Stomach (tissue), 8 donors: ENCODE measurements at regions not wholly inside any gene's neighbourhood (a gene's known extent, or its start where the extent isn't known, plus 50 kb on each side); places are given as distances from the start of the nearest gene placed in this dataset.

Source experiments
- DNase-seq, 2 donors: peaks; one replicate each; pipeline versions ENCODE4 v3.0.0 to v3.0.0-alpha.2; 2013 to 2019
- H3K27ac ChIP-seq, 5 donors: fragments of 200-600 bp in 4 of 5; sonication (generic) in 4 of 5; one replicate each; pipeline ENCODE4 v1.5.1; 2013 to 2019; ENCODE audit warnings: mild to moderate bottlenecking in 1 of 5, moderate library complexity in 1 of 5
- H3K27me3 ChIP-seq, 3 donors: fragments of 200-600 bp; sonication (generic); one replicate each; pipeline ENCODE4 v1.5.1; 2017 to 2019; ENCODE audit warnings: mixed run types in 1 of 3
- H3K36me3 ChIP-seq, 4 donors: fragments of 200-600 bp; sonication (generic); 1 replicate in 3 of 4; 2 replicates in 1 of 4; pipeline ENCODE4 v1.5.1; 2016 to 2019
- H3K4me1 ChIP-seq, 4 donors: fragments of 200-600 bp; sonication (generic); one replicate each; pipeline ENCODE4 v1.5.1; 2016 to 2019
- H3K4me3 ChIP-seq, 4 donors: fragments of 200-600 bp; sonication (generic) in 3 of 4; one replicate each; pipeline ENCODE4 v1.5.1; 2016 to 2019; ENCODE audit warnings: mild to moderate bottlenecking in 1 of 4
- H3K9me3 ChIP-seq, 4 donors: fragments of 200-600 bp; sonication (generic); one replicate each; pipeline ENCODE4 v1.5.1; 2016 to 2019
- EP300 ChIP-seq: sonication (generic); formaldehyde crosslinking; IDR thresholded peaks from one replicate; pipeline ENCODE4 v1.6.1; 2017; ENCODE audit warnings: antibody characterized with exemption
- POLR2A ChIP-seq, 4 donors: fragments of 450-650 bp; IDR thresholded peaks; one replicate each; pipeline ENCODE4 v1.6.1; 2016; ENCODE audit warnings: antibody characterized with exemption in 4 of 4, control low read depth in 2 of 4, mild to moderate bottlenecking in 1 of 4, moderate library complexity in 1 of 4
- POLR2AphosphoS5 ChIP-seq, 3 donors: sonication (generic); formaldehyde crosslinking; IDR thresholded peaks; one replicate each; pipeline ENCODE4 v1.6.1; 2016; ENCODE audit warnings: antibody characterized with exemption in 3 of 3
- WGBS, 5 donors: extraction: QIAGEN DNeasy Blood & Tissue Kit in 3 of 5; methylation state at CpG; one replicate each; pipeline versions ENCODE4 v1.1.5 to v1.1.7; 2013 to 2018; 5-methylcytosine and 5-hydroxymethylcytosine counted together
- intact Hi-C: fragments of 100-400 bp; cut with DNase I; formaldehyde crosslinking; loops from one replicate; pipeline ENCODE4 v1.15.1; 2023; ENCODE audit warnings: low total_unique reads
- TF ChIP-seq, protein P1 (sequence below), 7 experiments: fragments of 450-650 bp in 4 of 7; fragments of 200-600 bp in 3 of 7; sonication (generic) in 3 of 7; IDR thresholded peaks; one replicate each; pipeline ENCODE4 v1.5.1; 2016 to 2019; ENCODE audit warnings: antibody characterized with exemption in 7 of 7, control low read depth in 2 of 7, mild to moderate bottlenecking in 1 of 7
- donor health status: healthy with polysubstance abuse.
- donor health status: Bipolar disorder and iron deficiency.
- donor health status: healthy.

- Histone ChIP-seq H3K36me3 (no peaks in the 10 kb centered on the region), H3K4me1 (no peaks in the 10 kb centered on the region), H3K27ac (no peak overlapping the region), H3K4me3 (no peak overlapping the region), H3K27me3 (no peaks in the 10 kb centered on the region), H3K9me3 (no peaks in the 10 kb centered on the region)
- no peak for DNase-seq
- TF ChIP-seq, protein P1, sequence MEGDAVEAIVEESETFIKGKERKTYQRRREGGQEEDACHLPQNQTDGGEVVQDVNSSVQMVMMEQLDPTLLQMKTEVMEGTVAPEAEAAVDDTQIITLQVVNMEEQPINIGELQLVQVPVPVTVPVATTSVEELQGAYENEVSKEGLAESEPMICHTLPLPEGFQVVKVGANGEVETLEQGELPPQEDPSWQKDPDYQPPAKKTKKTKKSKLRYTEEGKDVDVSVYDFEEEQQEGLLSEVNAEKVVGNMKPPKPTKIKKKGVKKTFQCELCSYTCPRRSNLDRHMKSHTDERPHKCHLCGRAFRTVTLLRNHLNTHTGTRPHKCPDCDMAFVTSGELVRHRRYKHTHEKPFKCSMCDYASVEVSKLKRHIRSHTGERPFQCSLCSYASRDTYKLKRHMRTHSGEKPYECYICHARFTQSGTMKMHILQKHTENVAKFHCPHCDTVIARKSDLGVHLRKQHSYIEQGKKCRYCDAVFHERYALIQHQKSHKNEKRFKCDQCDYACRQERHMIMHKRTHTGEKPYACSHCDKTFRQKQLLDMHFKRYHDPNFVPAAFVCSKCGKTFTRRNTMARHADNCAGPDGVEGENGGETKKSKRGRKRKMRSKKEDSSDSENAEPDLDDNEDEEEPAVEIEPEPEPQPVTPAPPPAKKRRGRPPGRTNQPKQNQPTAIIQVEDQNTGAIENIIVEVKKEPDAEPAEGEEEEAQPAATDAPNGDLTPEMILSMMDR (IDR thresholded peaks at IDR 0.05) = no peak
- TF ChIP-seq POLR2A (IDR thresholded peaks at IDR 0.05) (no peak), POLR2AphosphoS5 (IDR thresholded peaks at IDR 0.05) (no peak), EP300 (no peak)
- WGBS, 5 donors = 82 to 94% (median 91%) methylated on average over 3 of the region's 3 CpGs
- intact Hi-C loops = no loop called here
Measured at GRCh38 chr12:83317595-83317994, 630.9 kb downstream of the TMTC2 start.

DNA sequence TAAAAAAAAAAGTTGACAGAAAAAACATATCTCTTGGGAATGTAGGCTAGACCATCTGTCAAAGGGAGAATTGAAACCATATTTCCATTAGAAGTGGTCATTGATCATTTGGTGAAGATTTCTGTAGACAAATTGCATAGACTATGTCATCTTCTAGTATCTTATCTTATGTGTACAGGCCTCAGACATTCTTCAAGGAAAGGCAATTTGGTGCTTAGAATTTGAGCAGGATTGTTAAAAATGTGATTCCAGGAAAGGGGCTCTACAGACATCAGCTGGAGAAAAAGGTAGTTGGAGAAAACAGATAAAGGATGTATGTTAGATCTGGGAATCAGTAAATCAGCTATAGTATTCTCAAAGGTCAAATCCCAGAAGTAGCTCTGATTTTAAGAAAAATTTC, 627.1 kb downstream of the TMTC2 start:
- H3K27me3 ChIP-seq = no peaks in the 10 kb centered on the region
- TF ChIP-seq EP300 (no peak), POLR2A (IDR thresholded peaks at IDR 0.05) (no peak), POLR2AphosphoS5 (IDR thresholded peaks at IDR 0.05) (no peak)
- TF ChIP-seq, protein P1 (IDR thresholded peaks at IDR 0.05) = no peak
- no peak for DNase-seq
- H3K36me3 ChIP-seq = no peaks in the 10 kb centered on the region
- intact Hi-C loops = no loop called here
- H3K4me3 ChIP-seq = no peak overlapping the region
- no peak overlapping the region for H3K27ac ChIP-seq
- H3K4me1 ChIP-seq = no peaks in the 10 kb centered on the region
- H3K9me3 ChIP-seq = no peaks in the 10 kb centered on the region

- TF ChIP-seq, protein P1 (IDR thresholded peaks at IDR 0.05) = no peak
- no peak for TF ChIP-seq EP300
- no peak for TF ChIP-seq POLR2A (IDR thresholded peaks at IDR 0.05)
- TF ChIP-seq POLR2AphosphoS5 (IDR thresholded peaks at IDR 0.05) = no peak
- Histone ChIP-seq H3K36me3 (no peaks in the 10 kb centered on the region), H3K27me3 (no peaks in the 10 kb centered on the region), H3K4me3 (no peak overlapping the region), H3K27ac (no peak overlapping the region), H3K9me3 (no peaks in the 10 kb centered on the region), H3K4me1 (no peaks in the 10 kb centered on the region)
- intact Hi-C loops = no loop called here
- WGBS, 5 donors = 85 to 92% (median 88%) methylated on average over 2 of the region's 2 CpGs
- no peak for DNase-seq
Measured at GRCh38 chr12:83313322-83313721, 626.6 kb downstream of the TMTC2 start.

GRCh38 chr12:83276904-83277303, 590.2 kb downstream of the TMTC2 start:
- H3K4me1 ChIP-seq = no peaks in the 10 kb centered on the region
- no peak overlapping the region for H3K4me3 ChIP-seq
- DNase-seq = no peak
- 85 to 100% (median 94%) methylated on average over 1 of the region's 1 CpG for WGBS, 5 donors
- intact Hi-C loops = no loop called here
- peaks cover 0 to 7% (median 0%) of the 10 kb centered on the region in 4 donors for H3K9me3 ChIP-seq
- H3K27ac ChIP-seq = no peak overlapping the region
- TF ChIP-seq, protein P1 (IDR thresholded peaks at IDR 0.05) = no peak
- H3K36me3 ChIP-seq = no peaks in the 10 kb centered on the region
- no peaks in the 10 kb centered on the region for H3K27me3 ChIP-seq

- intact Hi-C loops = no loop called here
- Histone ChIP-seq H3K4me1 (no peaks in the 10 kb centered on the region), H3K27me3 (no peaks in the 10 kb centered on the region), H3K27ac (no peak overlapping the region), H3K4me3 (no peak overlapping the region), H3K9me3 (peaks cover 0 to 13% (median 4%) of the 10 kb centered on the region in 4 donors), H3K36me3 (no peaks in the 10 kb centered on the region)
- no peak for DNase-seq
- no peak for TF ChIP-seq EP300
- no peak for TF ChIP-seq POLR2AphosphoS5 (IDR thresholded peaks at IDR 0.05)
- TF ChIP-seq, protein P1 (IDR thresholded peaks at IDR 0.05) = no peak
- TF ChIP-seq POLR2A (IDR thresholded peaks at IDR 0.05) = no peak
- WGBS, 5 donors = 76 to 89% (median 83%) methylated on average over 2 of the region's 2 CpGs
Measured at GRCh38 chr12:83271201-83271600, 584.5 kb downstream of the TMTC2 start.
